HCT116 (cell line): ENCODE measurements at regions not wholly inside any gene's neighbourhood (a gene's known extent, or its start where the extent isn't known, plus 50 kb on each side); places are given as distances from the start of the nearest gene placed in this dataset.

Experiments
- CTCF ChIP-seq, 3 experiments: fragments of 200-600 bp in 1 of 3; sonication (generic) in 1 of 3; IDR thresholded peaks in 2 of 3; conservative IDR thresholded peaks in 1 of 3; 2 replicates each; pipeline ENCODE4 v1.5.1; 2012 to 2017; ENCODE audit warnings: low read depth in 2 of 3, low read length in 2 of 3, antibody characterized with exemption in 1 of 3, borderline replicate concordance in 1 of 3, control low read depth in 1 of 3, mild to moderate bottlenecking in 1 of 3, mixed read lengths in 1 of 3, mixed run types in 1 of 3, moderate library complexity in 1 of 3; ENCODE audit not compliant: insufficient read depth in 1 of 3
- JUND ChIP-seq: IDR thresholded peaks from 2 replicates; pipeline ENCODE4 v1.6.1; 2012
- POLR2A ChIP-seq: IDR thresholded peaks from 2 replicates; pipeline ENCODE4 v1.7.0; 2011; ENCODE audit warnings: borderline replicate concordance; ENCODE audit not compliant: insufficient read depth, insufficient read length; ENCODE audit errors: extremely low read depth
- SP1 ChIP-seq: IDR thresholded peaks from 2 replicates; pipeline ENCODE4 v1.6.1; 2012; ENCODE audit warnings: low read depth

- TF ChIP-seq POLR2A = no peak
- no peak for TF ChIP-seq CTCF (IDR thresholded peaks at IDR 0.05 in 2 of 3, conservative IDR thresholded peaks at IDR 0.05 in 1 of 3; ENCODE audit: borderline replicate concordance in 1 of 3, insufficient read depth in 1 of 3, low read depth in 2 of 3, low read length in 2 of 3)
- no peak for TF ChIP-seq SP1
- no peak for TF ChIP-seq JUND
Observed at GRCh38 chr3:34544136-34544535, 745.7 kb downstream of the PDCD6IP start.
